GM23338 (cell line): ENCODE measurements at regions not wholly inside any gene's neighbourhood (a gene's known extent, or its start where the extent isn't known, plus 50 kb on each side); places are given as distances from the start of the nearest gene placed in this dataset.

Source experiments
- ATAC-seq: fragments of 200-7000 bp; cut with Tn5 transposase; 3 replicates; pipeline ENCODE4 v1.9.1; 2020
- DNase-seq: peaks from one replicate; pipeline ENCODE4 v3.0.0-alpha.2; 2015; ENCODE audit warnings: low spot score
- H2AFZ ChIP-seq: fragments of 200-600 bp; sonication (generic); 2 replicates; pipeline ENCODE4 v1.8.0; 2016; ENCODE audit warnings: antibody characterized with exemption, mild to moderate bottlenecking, moderate library complexity
- H3F3A ChIP-seq: fragments of 200-600 bp; sonication (generic); replicated peaks from 2 replicates; pipeline ENCODE4 v1.8.0; 2017; ENCODE audit warnings: antibody characterized with exemption, mixed run types, low read depth
- H3K27ac ChIP-seq: fragments of 200-600 bp; sonication (generic); 2 replicates; pipeline ENCODE4 v1.6.1; 2016; ENCODE audit warnings: low read depth
- H3K27me3 ChIP-seq: fragments of 200-600 bp; sonication (generic); 2 replicates; pipeline ENCODE4 v1.8.0; 2016; ENCODE audit warnings: mild to moderate bottlenecking, mixed run types, moderate library complexity; ENCODE audit not compliant: insufficient read depth
- H3K36me3 ChIP-seq: fragments of 200-600 bp; sonication (generic); 2 replicates; pipeline ENCODE4 v1.8.0; 2016; ENCODE audit warnings: mild to moderate bottlenecking; ENCODE audit not compliant: insufficient read depth
- H3K4me1 ChIP-seq: fragments of 200-600 bp; sonication (generic); 2 replicates; pipeline ENCODE4 v1.8.0; 2016; ENCODE audit warnings: mild to moderate bottlenecking, moderate library complexity; ENCODE audit not compliant: insufficient read depth
- H3K4me2 ChIP-seq: fragments of 200-600 bp; sonication (generic); 2 replicates; pipeline ENCODE4 v1.7.1; 2017; ENCODE audit warnings: mixed run types
- H3K4me3 ChIP-seq: fragments of 200-600 bp; sonication (generic); 2 replicates; pipeline ENCODE4 v1.6.1; 2016; ENCODE audit warnings: mixed run types
- H3K79me2 ChIP-seq: fragments of 200-600 bp; sonication (generic); replicated peaks from 2 replicates; pipeline ENCODE4 v1.8.0; 2017; ENCODE audit warnings: mild to moderate bottlenecking; ENCODE audit not compliant: insufficient read depth
- H3K9me2 ChIP-seq: fragments of 200-600 bp; sonication (generic); 2 replicates; pipeline ENCODE4 v1.8.0; 2017; ENCODE audit not compliant: insufficient read depth
- H4K20me1 ChIP-seq: fragments of 200-600 bp; sonication (generic); replicated peaks from 2 replicates; pipeline ENCODE4 v1.8.0; 2017; ENCODE audit warnings: mild to moderate bottlenecking; ENCODE audit not compliant: insufficient read depth
- H3K27ac Mint-ChIP-seq: 2 replicates; pipeline ENCODE4 v1.8.0; 2020; ENCODE audit warnings: inconsistent platforms, mild to moderate bottlenecking, moderate library complexity, mixed read lengths
- H3K27me3 Mint-ChIP-seq: 3 replicates; pipeline ENCODE4 v1.8.0; 2022; ENCODE audit warnings: low read depth, mild to moderate bottlenecking, moderate library complexity, mixed read lengths, inconsistent platforms; ENCODE audit not compliant: insufficient read depth, poor library complexity
- H3K36me3 Mint-ChIP-seq: 3 replicates; pipeline ENCODE4 v1.8.0; 2021; ENCODE audit warnings: low read depth, mild to moderate bottlenecking, inconsistent platforms, moderate library complexity, mixed read lengths
- H3K4me1 Mint-ChIP-seq: 3 replicates; pipeline ENCODE4 v1.8.0; 2020; ENCODE audit warnings: mild to moderate bottlenecking, inconsistent platforms, mixed read lengths
- H3K4me3 Mint-ChIP-seq: 3 replicates; pipeline ENCODE4 v1.8.0; 2021; ENCODE audit warnings: moderate library complexity, mild to moderate bottlenecking, inconsistent platforms, mixed read lengths
- H3K9me3 Mint-ChIP-seq: 3 replicates; pipeline ENCODE4 v1.8.0; 2020; ENCODE audit warnings: moderate library complexity, mild to moderate bottlenecking, inconsistent platforms, mixed read lengths
- EZH2phosphoT487 ChIP-seq: fragments of 200-600 bp; sonication (generic); IDR thresholded peaks from one replicate; pipeline ENCODE4 v1.8.1; 2018; ENCODE audit warnings: antibody characterized with exemption; ENCODE audit not compliant: unreplicated experiment
- NANOG ChIP-seq: IDR thresholded peaks from 2 replicates; pipeline ENCODE4 v1.6.1; 2016; ENCODE audit warnings: antibody characterized with exemption, borderline replicate concordance
- POLR2AphosphoS5 ChIP-seq: IDR thresholded peaks from 2 replicates; pipeline ENCODE4 v1.6.1; 2016; ENCODE audit warnings: antibody characterized with exemption, low read depth
- ZNF114 ChIP-seq: fragments of 250-450 bp; sonication (Bioruptor Pico); IDR thresholded peaks from 2 replicates; pipeline ENCODE4 v1.5.0; 2020; ENCODE audit warnings: mild to moderate bottlenecking, moderate library complexity
- ZNF331 ChIP-seq: fragments of 250-450 bp; sonication (Bioruptor Pico); IDR thresholded peaks from 2 replicates; pipeline ENCODE4 v1.5.0; 2020; ENCODE audit warnings: low read depth, mild to moderate bottlenecking, moderate library complexity
- TF ChIP-seq, protein P1 (sequence below): IDR thresholded peaks from 2 replicates; pipeline ENCODE4 v1.6.1; 2016; ENCODE audit warnings: antibody characterized with exemption
- TF ChIP-seq, protein P2 (sequence below): fragments of 250-450 bp; sonication (Bioruptor Pico); IDR thresholded peaks from 2 replicates; pipeline ENCODE4 v1.5.0; 2020; ENCODE audit warnings: mild to moderate bottlenecking, moderate library complexity
- TF ChIP-seq, protein P3 (sequence below), 2 experiments: fragments of 200-600 bp in 1 of 2; sonication (generic) in 1 of 2; conservative IDR thresholded peaks; 2 replicates each; pipeline versions ENCODE4 v1.5.1 to v1.6.1; 2016 to 2017; ENCODE audit warnings: antibody characterized with exemption in 2 of 2, low read depth in 2 of 2, mild to moderate bottlenecking in 2 of 2, moderate library complexity in 1 of 2
- TF ChIP-seq, protein P4 (sequence below): IDR thresholded peaks from one replicate; pipeline ENCODE4 v1.6.1; 2018; ENCODE audit warnings: antibody characterized with exemption; ENCODE audit not compliant: unreplicated experiment

DNA sequence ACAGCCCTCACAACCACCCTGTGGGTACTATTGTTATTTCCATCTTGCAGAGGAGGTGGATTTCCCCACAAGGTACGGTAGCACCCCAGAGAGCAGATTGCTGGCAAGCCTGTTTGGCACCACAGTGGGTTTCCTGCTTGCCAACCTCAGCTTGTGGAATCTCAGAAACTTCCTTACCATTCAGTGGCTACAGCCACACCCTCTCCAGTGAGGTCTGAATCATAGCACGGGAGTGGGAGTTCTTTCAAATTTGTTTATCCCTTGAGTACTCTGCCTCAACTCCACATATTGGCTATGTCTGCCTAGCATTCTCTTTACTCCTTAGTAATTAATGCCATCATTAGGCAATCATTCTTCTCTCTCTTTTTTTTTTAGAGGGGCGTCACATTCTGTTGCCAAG lies 162.1 kb downstream of the PTPRU start:
- no peak overlapping the region for H3K4me2 ChIP-seq
- H3K79me2 ChIP-seq, result no peaks in the 10 kb centered on the region
- Mint-ChIP-seq H3K4me3 (no peak overlapping the region), H3K4me1 (no peaks in the 10 kb centered on the region; the same call in 2 of the 3 replicates), H3K27ac (no peak overlapping the region), H3K9me3 (peaks cover 20% of the 10 kb centered on the region), H3K36me3 (no peaks in the 10 kb centered on the region), H3K27me3 (peaks cover 5% of the 10 kb centered on the region)
- TF ChIP-seq, protein P1, sequence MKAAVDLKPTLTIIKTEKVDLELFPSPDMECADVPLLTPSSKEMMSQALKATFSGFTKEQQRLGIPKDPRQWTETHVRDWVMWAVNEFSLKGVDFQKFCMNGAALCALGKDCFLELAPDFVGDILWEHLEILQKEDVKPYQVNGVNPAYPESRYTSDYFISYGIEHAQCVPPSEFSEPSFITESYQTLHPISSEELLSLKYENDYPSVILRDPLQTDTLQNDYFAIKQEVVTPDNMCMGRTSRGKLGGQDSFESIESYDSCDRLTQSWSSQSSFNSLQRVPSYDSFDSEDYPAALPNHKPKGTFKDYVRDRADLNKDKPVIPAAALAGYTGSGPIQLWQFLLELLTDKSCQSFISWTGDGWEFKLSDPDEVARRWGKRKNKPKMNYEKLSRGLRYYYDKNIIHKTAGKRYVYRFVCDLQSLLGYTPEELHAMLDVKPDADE, result no peak
- TF ChIP-seq ZNF114 (CRISPR knock-in tag) (no peak), POLR2AphosphoS5 (no peak), ZNF331 (CRISPR knock-in tag) (no peak), EZH2phosphoT487 (no peak), NANOG (no peak)
- TF ChIP-seq, protein P2, sequence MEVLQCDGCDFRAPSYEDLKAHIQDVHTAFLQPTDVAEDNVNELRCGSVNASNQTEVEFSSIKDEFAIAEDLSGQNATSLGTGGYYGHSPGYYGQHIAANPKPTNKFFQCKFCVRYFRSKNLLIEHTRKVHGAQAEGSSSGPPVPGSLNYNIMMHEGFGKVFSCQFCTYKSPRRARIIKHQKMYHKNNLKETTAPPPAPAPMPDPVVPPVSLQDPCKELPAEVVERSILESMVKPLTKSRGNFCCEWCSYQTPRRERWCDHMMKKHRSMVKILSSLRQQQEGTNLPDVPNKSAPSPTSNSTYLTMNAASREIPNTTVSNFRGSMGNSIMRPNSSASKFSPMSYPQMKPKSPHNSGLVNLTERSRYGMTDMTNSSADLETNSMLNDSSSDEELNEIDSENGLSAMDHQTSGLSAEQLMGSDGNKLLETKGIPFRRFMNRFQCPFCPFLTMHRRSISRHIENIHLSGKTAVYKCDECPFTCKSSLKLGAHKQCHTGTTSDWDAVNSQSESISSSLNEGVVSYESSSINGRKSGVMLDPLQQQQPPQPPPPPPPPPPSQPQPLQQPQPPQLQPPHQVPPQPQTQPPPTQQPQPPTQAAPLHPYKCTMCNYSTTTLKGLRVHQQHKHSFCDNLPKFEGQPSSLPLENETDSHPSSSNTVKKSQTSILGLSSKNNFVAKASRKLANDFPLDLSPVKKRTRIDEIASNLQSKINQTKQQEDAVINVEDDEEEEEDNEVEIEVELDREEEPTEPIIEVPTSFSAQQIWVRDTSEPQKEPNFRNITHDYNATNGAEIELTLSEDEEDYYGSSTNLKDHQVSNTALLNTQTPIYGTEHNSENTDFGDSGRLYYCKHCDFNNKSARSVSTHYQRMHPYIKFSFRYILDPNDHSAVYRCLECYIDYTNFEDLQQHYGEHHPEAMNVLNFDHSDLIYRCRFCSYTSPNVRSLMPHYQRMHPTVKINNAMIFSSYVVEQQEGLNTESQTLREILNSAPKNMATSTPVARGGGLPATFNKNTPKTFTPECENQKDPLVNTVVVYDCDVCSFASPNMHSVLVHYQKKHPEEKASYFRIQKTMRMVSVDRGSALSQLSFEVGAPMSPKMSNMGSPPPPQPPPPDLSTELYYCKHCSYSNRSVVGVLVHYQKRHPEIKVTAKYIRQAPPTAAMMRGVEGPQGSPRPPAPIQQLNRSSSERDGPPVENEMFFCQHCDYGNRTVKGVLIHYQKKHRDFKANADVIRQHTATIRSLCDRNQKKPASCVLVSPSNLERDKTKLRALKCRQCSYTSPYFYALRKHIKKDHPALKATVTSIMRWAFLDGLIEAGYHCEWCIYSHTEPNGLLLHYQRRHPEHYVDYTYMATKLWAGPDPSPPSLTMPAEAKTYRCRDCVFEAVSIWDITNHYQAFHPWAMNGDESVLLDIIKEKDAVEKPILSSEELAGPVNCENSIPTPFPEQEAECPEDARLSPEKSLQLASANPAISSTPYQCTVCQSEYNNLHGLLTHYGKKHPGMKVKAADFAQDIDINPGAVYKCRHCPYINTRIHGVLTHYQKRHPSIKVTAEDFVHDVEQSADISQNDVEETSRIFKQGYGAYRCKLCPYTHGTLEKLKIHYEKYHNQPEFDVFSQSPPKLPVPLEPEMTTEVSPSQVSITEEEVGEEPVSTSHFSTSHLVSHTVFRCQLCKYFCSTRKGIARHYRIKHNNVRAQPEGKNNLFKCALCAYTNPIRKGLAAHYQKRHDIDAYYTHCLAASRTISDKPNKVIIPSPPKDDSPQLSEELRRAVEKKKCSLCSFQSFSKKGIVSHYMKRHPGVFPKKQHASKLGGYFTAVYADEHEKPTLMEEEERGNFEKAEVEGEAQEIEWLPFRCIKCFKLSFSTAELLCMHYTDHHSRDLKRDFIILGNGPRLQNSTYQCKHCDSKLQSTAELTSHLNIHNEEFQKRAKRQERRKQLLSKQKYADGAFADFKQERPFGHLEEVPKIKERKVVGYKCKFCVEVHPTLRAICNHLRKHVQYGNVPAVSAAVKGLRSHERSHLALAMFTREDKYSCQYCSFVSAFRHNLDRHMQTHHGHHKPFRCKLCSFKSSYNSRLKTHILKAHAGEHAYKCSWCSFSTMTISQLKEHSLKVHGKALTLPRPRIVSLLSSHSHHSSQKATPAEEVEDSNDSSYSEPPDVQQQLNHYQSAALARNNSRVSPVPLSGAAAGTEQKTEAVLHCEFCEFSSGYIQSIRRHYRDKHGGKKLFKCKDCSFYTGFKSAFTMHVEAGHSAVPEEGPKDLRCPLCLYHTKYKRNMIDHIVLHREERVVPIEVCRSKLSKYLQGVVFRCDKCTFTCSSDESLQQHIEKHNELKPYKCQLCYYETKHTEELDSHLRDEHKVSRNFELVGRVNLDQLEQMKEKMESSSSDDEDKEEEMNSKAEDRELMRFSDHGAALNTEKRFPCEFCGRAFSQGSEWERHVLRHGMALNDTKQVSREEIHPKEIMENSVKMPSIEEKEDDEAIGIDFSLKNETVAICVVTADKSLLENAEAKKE, result no peak
- TF ChIP-seq, protein P3, sequence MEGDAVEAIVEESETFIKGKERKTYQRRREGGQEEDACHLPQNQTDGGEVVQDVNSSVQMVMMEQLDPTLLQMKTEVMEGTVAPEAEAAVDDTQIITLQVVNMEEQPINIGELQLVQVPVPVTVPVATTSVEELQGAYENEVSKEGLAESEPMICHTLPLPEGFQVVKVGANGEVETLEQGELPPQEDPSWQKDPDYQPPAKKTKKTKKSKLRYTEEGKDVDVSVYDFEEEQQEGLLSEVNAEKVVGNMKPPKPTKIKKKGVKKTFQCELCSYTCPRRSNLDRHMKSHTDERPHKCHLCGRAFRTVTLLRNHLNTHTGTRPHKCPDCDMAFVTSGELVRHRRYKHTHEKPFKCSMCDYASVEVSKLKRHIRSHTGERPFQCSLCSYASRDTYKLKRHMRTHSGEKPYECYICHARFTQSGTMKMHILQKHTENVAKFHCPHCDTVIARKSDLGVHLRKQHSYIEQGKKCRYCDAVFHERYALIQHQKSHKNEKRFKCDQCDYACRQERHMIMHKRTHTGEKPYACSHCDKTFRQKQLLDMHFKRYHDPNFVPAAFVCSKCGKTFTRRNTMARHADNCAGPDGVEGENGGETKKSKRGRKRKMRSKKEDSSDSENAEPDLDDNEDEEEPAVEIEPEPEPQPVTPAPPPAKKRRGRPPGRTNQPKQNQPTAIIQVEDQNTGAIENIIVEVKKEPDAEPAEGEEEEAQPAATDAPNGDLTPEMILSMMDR (conservative IDR thresholded peaks at IDR 0.05; ENCODE audit: low read depth in 2 of 2), result no peak
- TF ChIP-seq, protein P4, sequence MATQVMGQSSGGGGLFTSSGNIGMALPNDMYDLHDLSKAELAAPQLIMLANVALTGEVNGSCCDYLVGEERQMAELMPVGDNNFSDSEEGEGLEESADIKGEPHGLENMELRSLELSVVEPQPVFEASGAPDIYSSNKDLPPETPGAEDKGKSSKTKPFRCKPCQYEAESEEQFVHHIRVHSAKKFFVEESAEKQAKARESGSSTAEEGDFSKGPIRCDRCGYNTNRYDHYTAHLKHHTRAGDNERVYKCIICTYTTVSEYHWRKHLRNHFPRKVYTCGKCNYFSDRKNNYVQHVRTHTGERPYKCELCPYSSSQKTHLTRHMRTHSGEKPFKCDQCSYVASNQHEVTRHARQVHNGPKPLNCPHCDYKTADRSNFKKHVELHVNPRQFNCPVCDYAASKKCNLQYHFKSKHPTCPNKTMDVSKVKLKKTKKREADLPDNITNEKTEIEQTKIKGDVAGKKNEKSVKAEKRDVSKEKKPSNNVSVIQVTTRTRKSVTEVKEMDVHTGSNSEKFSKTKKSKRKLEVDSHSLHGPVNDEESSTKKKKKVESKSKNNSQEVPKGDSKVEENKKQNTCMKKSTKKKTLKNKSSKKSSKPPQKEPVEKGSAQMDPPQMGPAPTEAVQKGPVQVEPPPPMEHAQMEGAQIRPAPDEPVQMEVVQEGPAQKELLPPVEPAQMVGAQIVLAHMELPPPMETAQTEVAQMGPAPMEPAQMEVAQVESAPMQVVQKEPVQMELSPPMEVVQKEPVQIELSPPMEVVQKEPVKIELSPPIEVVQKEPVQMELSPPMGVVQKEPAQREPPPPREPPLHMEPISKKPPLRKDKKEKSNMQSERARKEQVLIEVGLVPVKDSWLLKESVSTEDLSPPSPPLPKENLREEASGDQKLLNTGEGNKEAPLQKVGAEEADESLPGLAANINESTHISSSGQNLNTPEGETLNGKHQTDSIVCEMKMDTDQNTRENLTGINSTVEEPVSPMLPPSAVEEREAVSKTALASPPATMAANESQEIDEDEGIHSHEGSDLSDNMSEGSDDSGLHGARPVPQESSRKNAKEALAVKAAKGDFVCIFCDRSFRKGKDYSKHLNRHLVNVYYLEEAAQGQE, result no peak
- no peaks in the 10 kb centered on the region for H3K36me3 ChIP-seq
- H3K9me2 ChIP-seq, result no peaks in the 10 kb centered on the region
- no peaks in the 10 kb centered on the region for H3F3A ChIP-seq
- no peaks in the 10 kb centered on the region for H3K4me1 ChIP-seq
- no peak for DNase-seq
- no peaks in the 10 kb centered on the region for H4K20me1 ChIP-seq
- no peaks in the 10 kb centered on the region for H3K27me3 ChIP-seq
- H3K27ac ChIP-seq, result no peak overlapping the region
- no peak overlapping the region for H2AFZ ChIP-seq
- no peak for ATAC-seq
- H3K4me3 ChIP-seq, result no peak overlapping the region
